NB4 (cell line): ENCODE measurements at regions not wholly inside any gene's neighbourhood (a gene's known extent, or its start where the extent isn't known, plus 50 kb on each side); places are given as distances from the start of the nearest gene placed in this dataset.

Experiments used
- DNase-seq: peaks from one replicate; pipeline ENCODE4 v3.0.0; 2010; ENCODE audit warnings: low read depth
- H3K4me3 ChIP-seq: one replicate; pipeline ENCODE4 v1.5.1; 2011; ENCODE audit warnings: mild to moderate bottlenecking, low read depth, low read length, moderate library complexity
- CTCF ChIP-seq: IDR thresholded peaks from one replicate; pipeline ENCODE4 v1.5.1; 2012; ENCODE audit warnings: low read depth, low read length
- MAX ChIP-seq: IDR thresholded peaks from 2 replicates; pipeline ENCODE4 v1.6.1; 2011; ENCODE audit warnings: low read depth, low read length
- MYC ChIP-seq: IDR thresholded peaks from 2 replicates; pipeline ENCODE4 v1.6.1; 2011; ENCODE audit warnings: low read depth, low read length
- POLR2A ChIP-seq: IDR thresholded peaks from 2 replicates; pipeline ENCODE4 v1.6.1; 2011; ENCODE audit warnings: mild to moderate bottlenecking; ENCODE audit not compliant: insufficient read length; ENCODE audit errors: extremely low read depth

GRCh38 chr6:95660544-95660943, 83.2 kb downstream of the MANEA start:
- peak; percentile 51 for DNase-seq
- H3K4me3 ChIP-seq = no peak overlapping the region
- TF ChIP-seq CTCF = no peak
- TF ChIP-seq POLR2A = no peak
- no peak for TF ChIP-seq MYC
- TF ChIP-seq MAX = no peak

- no peak for DNase-seq
- no peak overlapping the region for H3K4me3 ChIP-seq
- TF ChIP-seq POLR2A (no peak), CTCF (no peak), MAX (no peak), MYC (no peak)
Measured at GRCh38 chr6:95670011-95670463, 92.7 kb downstream of the MANEA start.

- no peak overlapping the region for H3K4me3 ChIP-seq
- TF ChIP-seq CTCF (no peak), MAX (no peak), MYC (no peak), POLR2A (no peak)
- no peak for DNase-seq
Measured at GRCh38 chr6:95676011-95676628, 98.8 kb downstream of the MANEA start.

GRCh38 chr6:95679981-95680380, 102.6 kb downstream of the MANEA start:
- H3K4me3 ChIP-seq = no peak overlapping the region
- no peak for TF ChIP-seq MAX
- TF ChIP-seq POLR2A = no peak
- no peak for TF ChIP-seq MYC
- TF ChIP-seq CTCF = no peak
- no peak for DNase-seq

- TF ChIP-seq POLR2A (no peak), MYC (no peak), MAX (no peak), CTCF (no peak)
- DNase-seq = no peak
- no peak overlapping the region for H3K4me3 ChIP-seq
Measured at GRCh38 chr6:95681736-95682135, 104.4 kb downstream of the MANEA start.

GRCh38 chr6:95682476-95682875, 105.1 kb downstream of the MANEA start:
- H3K4me3 ChIP-seq = no peak overlapping the region
- no peak for DNase-seq
- TF ChIP-seq POLR2A (no peak), MAX (no peak), MYC (no peak), CTCF (no peak)
